GM21737 (cell line): ENCODE measurements at regions not wholly inside any gene's neighbourhood (a gene's known extent, or its start where the extent isn't known, plus 50 kb on each side); places are given as distances from the start of the nearest gene placed in this dataset.
"Not testable (repeated sequence)": the region's sequence is repeated elsewhere in the genome, so short reads cannot be mapped to it uniquely, and the experiment has no call there.

ENCODE experiments used
- ATAC-seq: cut with Tn5 transposase; IDR thresholded peaks from one replicate; pipeline ENCODE4 v1.9.1; 2021; ENCODE audit warnings: mild to moderate bottlenecking, moderate library complexity; ENCODE audit not compliant: unreplicated experiment

- ATAC-seq = no peak
These were observed 245.0 kb upstream of the CPHXL start for GRCh38 chr16:75971334-75971733.

GRCh38 chr16:75983296-75983695, 257.0 kb upstream of the CPHXL start:
- ATAC-seq = no peak

- ATAC-seq = no peak
These were observed 257.6 kb upstream of the CPHXL start for GRCh38 chr16:75983741-75984381.

- ATAC-seq = no peak
These were observed 261.0 kb upstream of the CPHXL start for GRCh38 chr16:75987323-75987722.

GRCh38 chr16:75996491-75996890, 270.2 kb upstream of the CPHXL start:
- ATAC-seq = no peak

- ATAC-seq = no peak
These were observed 271.3 kb upstream of the CPHXL start for GRCh38 chr16:75997606-75998005.

GRCh38 chr16:76007645-76008044, 269.6 kb upstream of the CNTNAP4 start:
- ATAC-seq = no peak

- ATAC-seq = no peak
These were observed 253.4 kb upstream of the CNTNAP4 start for GRCh38 chr16:76023835-76024234.

- no peak for ATAC-seq
These were observed 241.5 kb upstream of the CNTNAP4 start for GRCh38 chr16:76035689-76036088.

GRCh38 chr16:76038097-76038496, 239.1 kb upstream of the CNTNAP4 start:
- ATAC-seq = no peak

- ATAC-seq = no peak
These were observed 224.5 kb upstream of the CNTNAP4 start for GRCh38 chr16:76052725-76053124.

- ATAC-seq = no peak
These were observed 218.0 kb upstream of the CNTNAP4 start for GRCh38 chr16:76059186-76059585.

GRCh38 chr16:76059701-76060100, 217.5 kb upstream of the CNTNAP4 start:
- ATAC-seq = no peak

- ATAC-seq = no peak
These were observed 205.5 kb upstream of the CNTNAP4 start for GRCh38 chr16:76071690-76072089.

GRCh38 chr16:76081967-76082366, 195.2 kb upstream of the CNTNAP4 start:
- no peak for ATAC-seq

GRCh38 chr16:76106647-76107046, 170.6 kb upstream of the CNTNAP4 start:
- no peak for ATAC-seq

GRCh38 chr16:76108460-76108859, 168.7 kb upstream of the CNTNAP4 start:
- no peak for ATAC-seq

GRCh38 chr16:76114681-76115080, 162.5 kb upstream of the CNTNAP4 start:
- ATAC-seq = no peak

- no peak for ATAC-seq
These were observed 158.9 kb upstream of the CNTNAP4 start for GRCh38 chr16:76118344-76118743.

- no peak for ATAC-seq
These were observed 155.6 kb upstream of the CNTNAP4 start for GRCh38 chr16:76121636-76122035.

GRCh38 chr16:76123966-76124365, 153.2 kb upstream of the CNTNAP4 start:
- ATAC-seq = no peak

- ATAC-seq = no peak
These were observed 151.3 kb upstream of the CNTNAP4 start for GRCh38 chr16:76125871-76126270.

GRCh38 chr16:76138056-76138455, 139.1 kb upstream of the CNTNAP4 start:
- not testable (repeated sequence) for ATAC-seq
